ENCODE measurements at regions not wholly inside any gene's neighbourhood (a gene's known extent, or its start where the extent isn't known, plus 50 kb on each side); places are given as distances from the start of the nearest gene placed in this dataset.
A peak's percentile ranks its signal among the peaks of the same experiment; 100 is the strongest.
"Not testable (repeated sequence)": the region's sequence is repeated elsewhere in the genome, so short reads cannot be mapped to it uniquely, and the experiment has no call there.

- DNase-seq (ENCODE audit: low spot score) = no peak
Measured at GRCh38 chr1:93773049-93773838, 91.6 kb upstream of the BCAR3 start.

GRCh38 chr1:93771843-93772242 is 90.2 kb upstream of the BCAR3 start:
- no peak for DNase-seq (ENCODE audit: low spot score)

DNA sequence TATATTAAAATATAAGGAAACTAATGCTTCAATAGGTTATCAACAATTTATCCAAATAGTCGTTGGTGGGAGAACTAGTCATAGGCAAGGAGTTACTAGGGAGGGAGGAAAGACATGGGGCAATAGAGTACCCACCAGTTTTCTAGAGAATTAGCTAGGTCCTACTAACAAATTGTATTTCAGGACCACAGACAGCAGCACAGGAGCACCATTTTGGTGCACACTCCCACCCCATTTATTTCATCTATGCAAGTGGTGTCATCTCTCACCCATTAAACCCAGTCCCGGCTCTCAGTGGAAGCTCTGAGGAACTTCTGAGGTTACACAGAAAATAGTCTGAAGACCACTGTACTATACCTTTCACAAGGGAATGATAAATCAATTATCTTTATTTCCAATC is 89.0 kb upstream of the BCAR3 start:
- no peak for DNase-seq (ENCODE audit: low spot score)

- no peak for DNase-seq (ENCODE audit: low spot score)
Measured at GRCh38 chr1:93769777-93770176, 88.1 kb upstream of the BCAR3 start.

DNA sequence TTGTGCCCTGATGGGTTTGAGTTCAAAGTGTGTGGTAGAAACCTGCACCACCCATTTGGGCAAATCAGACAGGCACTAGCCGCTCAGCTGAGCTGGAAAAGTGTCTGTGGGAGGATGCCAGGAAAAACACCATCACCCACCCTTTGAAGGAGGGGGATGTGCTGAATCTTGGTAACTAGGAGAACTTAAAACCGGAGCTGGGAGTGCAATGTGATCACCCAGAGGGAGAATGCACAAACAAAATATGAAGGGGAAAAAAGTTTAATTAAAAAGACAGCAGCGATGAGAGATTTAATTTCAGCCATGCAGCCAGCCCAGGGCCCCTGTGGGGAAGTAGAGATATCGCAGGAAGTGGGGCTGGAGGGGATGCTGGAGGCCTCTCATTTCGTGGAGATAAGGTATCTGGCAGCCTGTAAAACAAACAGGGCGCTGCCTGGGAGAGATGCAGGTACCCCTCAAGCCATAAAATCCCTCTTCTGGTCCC is 86.8 kb upstream of the BCAR3 start:
- no peak for DNase-seq (ENCODE audit: low spot score)

DNA sequence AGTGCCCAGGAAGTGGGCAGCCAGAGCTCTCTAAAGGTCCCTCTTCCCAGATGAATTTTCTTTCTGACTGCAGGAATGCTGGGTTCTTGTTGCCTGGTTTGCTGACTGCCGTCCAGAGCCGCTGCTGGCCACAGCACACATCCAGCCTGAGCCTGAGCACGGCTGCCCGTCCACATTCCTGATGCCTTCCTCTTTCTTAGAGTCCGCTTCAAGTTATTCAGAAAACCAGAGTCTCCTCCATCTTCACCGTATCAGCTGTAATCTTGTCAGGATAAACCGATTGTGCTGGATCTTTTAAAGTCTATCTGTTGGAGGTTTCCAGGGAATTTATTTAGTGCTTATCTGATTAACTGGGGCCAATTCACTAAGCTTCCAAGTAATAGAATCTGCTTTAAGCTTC is 84.8 kb upstream of the BCAR3 start:
- no peak for DNase-seq (ENCODE audit: low spot score)

- DNase-seq (ENCODE audit: low spot score) = no peak
Measured at GRCh38 chr1:93765099-93765498, 83.5 kb upstream of the BCAR3 start.

- DNase-seq (ENCODE audit: low spot score) = no peak
Measured at GRCh38 chr1:93764366-93764750, 82.7 kb upstream of the BCAR3 start.

DNA sequence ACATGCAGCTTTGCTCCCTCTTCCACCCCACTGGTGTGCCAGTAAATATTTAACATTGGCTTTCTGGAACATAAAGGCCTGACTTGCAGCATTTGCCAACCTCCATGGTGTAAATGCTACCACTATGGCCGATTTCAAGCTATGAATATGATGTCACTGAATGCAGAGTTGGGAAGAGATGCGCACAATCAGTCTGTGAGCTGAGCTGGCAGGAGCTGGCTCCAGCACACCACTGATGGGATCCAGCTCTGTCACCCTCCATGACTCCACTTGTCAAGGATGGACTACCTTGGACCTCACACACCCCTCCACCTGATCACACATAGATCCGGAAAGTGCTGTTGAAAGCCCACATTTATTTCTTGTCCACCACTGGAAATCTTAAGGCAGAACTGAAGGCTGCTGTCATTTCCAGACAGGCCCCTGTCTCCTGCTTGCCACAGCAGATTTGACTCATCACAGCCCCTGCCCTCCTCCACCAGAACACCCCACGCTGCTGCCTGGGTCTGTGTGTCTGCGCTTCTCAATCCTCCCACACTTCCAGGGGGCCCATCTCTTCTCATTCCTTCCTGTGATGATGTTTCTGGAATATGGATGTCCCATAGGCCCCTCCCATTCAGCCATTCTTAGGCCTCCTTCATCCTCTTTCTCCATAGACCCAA is 82.2 kb upstream of the BCAR3 start:
- no peak for DNase-seq (ENCODE audit: low spot score)

GRCh38 chr1:93758842-93759515 is 77.3 kb upstream of the BCAR3 start:
- DNase-seq (ENCODE audit: low spot score) = no peak

DNA sequence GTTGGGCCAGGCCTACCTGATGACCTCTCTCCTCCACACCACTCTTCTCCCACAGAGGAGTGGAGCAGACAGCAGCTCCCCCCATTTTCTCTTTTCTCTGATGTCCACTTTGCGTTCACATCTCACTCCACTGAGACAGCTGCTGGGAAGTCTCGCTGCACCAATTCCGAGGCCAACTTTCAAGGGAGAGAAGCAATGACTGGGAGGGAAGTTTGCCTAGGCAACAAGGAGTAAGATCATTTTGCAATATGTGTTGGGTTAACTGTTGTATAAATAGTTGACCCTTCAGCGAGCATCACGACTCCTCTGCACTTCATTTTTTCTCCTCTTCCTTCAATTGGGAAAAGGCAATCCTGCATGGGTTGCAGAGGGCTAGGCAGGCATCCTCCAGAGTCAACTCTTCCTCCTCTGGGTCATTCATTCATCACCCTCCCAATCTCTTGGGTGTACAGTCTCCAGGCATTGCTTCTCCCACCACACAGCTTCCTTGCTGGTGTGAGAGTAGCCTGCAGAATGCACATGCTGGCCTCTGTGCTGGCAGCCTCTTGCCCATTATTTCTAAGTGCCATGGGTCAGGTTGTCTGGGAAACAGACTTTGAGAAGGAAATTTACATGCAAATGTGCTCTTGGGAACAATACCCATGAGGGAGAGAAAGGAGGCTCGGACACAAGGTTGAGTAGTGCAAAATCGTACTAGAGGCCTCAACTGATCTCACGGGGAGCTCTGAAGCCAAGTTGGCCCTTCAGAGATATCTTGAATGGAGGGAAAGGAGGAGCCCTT is 75.8 kb upstream of the BCAR3 start:
- DNase-seq (ENCODE audit: low spot score) = no peak

GRCh38 chr1:93756657-93757056 is 75.0 kb upstream of the BCAR3 start:
- no peak for DNase-seq (ENCODE audit: low spot score)

DNA sequence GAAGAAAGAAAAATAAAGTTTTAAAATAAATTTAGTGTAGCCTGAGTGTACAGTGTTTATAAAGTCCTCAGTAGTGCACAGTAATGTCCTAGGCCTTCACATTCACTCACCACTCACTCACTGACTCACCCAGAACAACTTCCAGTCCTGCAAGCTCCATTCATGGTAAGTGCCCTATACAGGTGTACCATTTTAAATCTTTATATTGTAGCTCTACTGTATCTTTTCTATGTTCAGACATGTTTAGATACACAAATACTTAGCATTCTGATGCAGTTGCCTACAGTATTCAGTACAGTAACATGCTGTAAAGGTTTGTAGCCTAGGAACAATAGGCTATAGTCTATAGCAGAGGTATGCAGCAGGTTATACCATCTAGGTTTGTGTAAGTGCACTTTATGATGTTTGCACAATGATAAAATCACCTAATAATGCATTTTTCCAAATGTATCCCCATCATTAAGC is 73.6 kb upstream of the BCAR3 start:
- not testable (repeated sequence) for DNase-seq (ENCODE audit: low spot score)

DNA sequence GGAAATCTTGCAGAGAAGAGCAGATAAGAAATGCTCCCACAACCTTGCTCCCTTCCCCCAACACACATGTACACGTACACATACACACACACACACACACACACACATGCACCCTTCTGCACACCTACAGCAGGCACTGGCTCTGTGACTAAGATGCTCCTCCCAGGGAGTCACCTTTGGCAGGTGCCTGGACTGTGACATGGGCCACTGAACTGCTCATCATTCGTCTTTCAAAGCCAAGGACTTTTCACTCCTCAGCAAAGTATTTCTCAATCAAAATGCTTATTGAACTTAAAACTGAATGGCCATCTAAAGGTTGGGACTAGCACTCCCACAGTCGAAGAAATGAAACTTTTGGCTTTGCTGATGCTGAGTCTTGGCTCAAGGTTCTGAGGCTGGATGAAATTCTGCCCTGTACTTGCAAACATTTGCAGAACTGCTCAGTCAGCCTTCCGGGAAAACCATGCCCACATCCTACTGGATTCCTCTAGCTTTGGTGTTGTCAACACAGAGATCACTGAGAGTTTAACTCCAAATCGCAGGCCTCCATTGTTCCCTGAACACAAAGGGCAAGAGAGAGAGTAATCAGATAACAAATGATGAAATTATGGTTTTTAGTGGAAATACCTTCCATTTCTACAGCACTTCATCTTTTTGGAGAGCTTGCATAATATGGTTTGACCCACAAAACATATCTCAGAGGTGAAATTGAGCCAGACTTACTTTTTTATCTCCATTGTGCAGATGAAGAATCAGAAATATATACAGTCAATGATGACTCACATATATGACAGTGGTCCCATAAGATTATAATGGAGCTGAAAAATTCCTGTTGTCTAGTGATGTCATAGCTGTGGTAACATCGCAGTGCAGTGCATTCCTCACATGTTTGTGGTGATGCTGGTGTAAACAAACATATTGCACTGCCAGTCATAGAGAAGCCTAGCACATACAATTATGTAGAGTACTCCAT is 72.4 kb upstream of the BCAR3 start:
- no peak for DNase-seq (ENCODE audit: low spot score)

DNA sequence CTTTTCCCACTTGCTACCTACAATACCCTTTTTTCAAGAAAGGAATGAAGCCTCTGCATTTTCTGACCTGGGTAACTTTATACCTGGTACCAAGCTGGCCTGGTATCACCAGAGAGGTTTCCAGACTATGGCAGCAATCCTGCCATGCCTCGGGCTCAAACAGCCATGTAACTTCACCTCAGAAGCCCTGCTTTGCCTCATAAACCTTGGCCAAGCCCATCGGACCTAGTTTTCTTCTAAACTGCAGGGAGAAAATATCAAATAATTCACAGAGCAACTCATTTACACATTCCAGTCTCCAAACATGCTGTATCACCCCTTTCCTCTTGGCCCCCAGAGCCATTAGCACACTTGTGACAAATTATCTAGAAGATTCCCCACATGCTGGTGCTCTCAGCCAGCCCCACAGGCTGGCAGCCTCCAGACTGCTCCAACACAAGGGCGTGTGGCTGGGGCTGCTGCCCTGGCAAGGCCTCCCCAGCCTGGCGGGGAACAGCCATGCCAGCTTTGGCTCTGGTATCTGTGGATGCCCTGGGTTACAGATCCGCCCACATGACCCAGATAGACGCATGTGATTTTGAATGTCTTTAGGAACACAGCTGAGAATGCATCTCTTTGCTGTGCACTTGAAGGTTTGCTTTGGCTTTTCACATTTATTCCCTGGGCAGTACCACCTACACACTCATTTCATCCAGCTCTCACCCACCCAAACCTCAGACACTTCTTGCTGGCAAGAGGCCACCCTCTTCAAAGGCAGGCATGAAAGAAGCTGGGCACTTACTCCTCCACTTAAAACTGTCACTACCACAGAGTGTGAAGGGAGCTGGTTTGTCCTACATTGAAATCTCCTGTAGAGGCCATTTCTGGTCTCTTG is 70.0 kb upstream of the BCAR3 start:
- DNase-seq (ENCODE audit: low spot score) = peak; percentile 24

GRCh38 chr1:93750955-93751354 is 69.3 kb upstream of the BCAR3 start:
- no peak for DNase-seq (ENCODE audit: low spot score)

GRCh38 chr1:93749894-93750301 is 68.3 kb upstream of the BCAR3 start:
- no peak for DNase-seq (ENCODE audit: low spot score)

DNA sequence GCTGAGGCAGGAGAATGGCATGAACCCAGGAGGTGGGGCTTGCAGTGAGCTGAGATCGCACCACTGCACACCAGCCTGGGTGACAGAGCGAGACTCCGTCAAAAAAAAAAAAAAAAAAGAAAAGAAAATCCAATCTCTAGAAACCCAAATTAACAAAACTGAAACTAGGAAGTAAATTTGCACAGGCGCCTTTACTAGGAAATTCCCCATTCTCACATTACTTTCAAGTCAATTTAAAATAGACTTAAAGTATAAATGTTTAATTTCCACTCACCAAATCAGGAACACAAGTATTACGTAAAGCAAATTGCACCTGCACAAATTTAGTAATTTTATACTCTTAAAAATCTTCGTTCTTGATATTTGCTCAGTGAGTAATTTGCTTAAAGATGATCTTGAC is 67.8 kb upstream of the BCAR3 start:
- no peak for DNase-seq (ENCODE audit: low spot score)

- no peak for DNase-seq (ENCODE audit: low spot score)
Measured at GRCh38 chr1:93746021-93746812, 64.6 kb upstream of the BCAR3 start.

Data from putamen (tissue), 1 donor.